ENCODE measurements at regions not wholly inside any gene's neighbourhood (a gene's known extent, or its start where the extent isn't known, plus 50 kb on each side); places are given as distances from the start of the nearest gene placed in this dataset.

DNA sequence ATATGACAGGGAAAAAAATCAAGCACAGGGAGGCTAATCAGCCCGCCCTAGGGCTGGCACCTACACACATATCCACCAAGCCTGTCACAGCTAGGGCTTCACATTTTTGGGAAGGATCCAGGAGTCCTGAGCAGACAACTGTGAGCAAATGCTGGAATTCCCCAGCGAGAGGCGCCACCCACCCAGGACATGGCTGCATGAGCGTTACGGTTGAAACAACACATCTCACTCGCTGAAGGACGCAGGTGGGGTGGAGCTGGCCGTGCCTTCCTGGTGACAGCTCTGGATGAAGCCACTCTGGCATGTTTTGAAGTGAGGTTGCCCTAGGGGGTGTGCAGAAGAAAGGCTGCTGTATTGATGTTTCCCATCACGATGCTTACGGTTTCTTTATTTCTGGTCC is 315.1 kb upstream of the EEF2KMT start:
- H3K27me3 ChIP-seq (ENCODE audit: control insufficient read depth in 2 of 2, insufficient read depth in 2 of 2, low read length in 2 of 2): no peaks in the 10 kb centered on the region
- intact Hi-C loops (cut with micrococcal nuclease): no loop called here
- H3K9ac ChIP-seq (replicated peaks; ENCODE audit: extremely low read depth, insufficient read depth, low read length): no peak overlapping the region
- H3K4me2 ChIP-seq (ENCODE audit: insufficient read depth, low read length): no peak overlapping the region
- H3K79me2 ChIP-seq (ENCODE audit: control insufficient read depth, insufficient read depth, low read length): no peaks in the 10 kb centered on the region
- H3K27ac ChIP-seq (ENCODE audit: insufficient read depth, low read depth, low read length): no peak overlapping the region
- DNase-seq (ENCODE audit: low read depth, low spot score) (no peak), FAIRE-seq (no peak)
- dilution Hi-C loops (cut with MboI; ENCODE audit: extremely low pct_ligation_motif_present, low sequenced_read_pairs): no loop called here
- peaks cover 3% of the 10 kb centered on the region for H3K9me3 ChIP-seq (replicated peaks; ENCODE audit: control insufficient read depth, insufficient read depth, low read length)
- CTCF ChIA-PET: no interaction called here
- BruUV-seq (replicated peaks): no TSS peak
- H3K4me1 ChIP-seq (ENCODE audit: control insufficient read depth, extremely low read depth, insufficient read depth, low read length): no peaks in the 10 kb centered on the region
- no peaks in the 10 kb centered on the region for H3K36me3 ChIP-seq (ENCODE audit: control insufficient read depth in 2 of 2, extremely low read depth in 1 of 2, insufficient read depth in 2 of 2, low read length in 2 of 2)
- POLR2A ChIA-PET: no interaction called here
- H3K4me3 ChIP-seq (replicated peaks in 1 of 3; ENCODE audit: insufficient read depth in 1 of 3, low read depth in 1 of 3, low read length in 3 of 3): no peak overlapping the region
- H2AFZ ChIP-seq (ENCODE audit: low read depth, low read length): no peak overlapping the region
- H4K20me1 ChIP-seq (replicated peaks; ENCODE audit: control insufficient read depth, extremely low read depth, insufficient read depth, low read length): no peaks in the 10 kb centered on the region
- H3K9me1 ChIP-seq (replicated peaks; ENCODE audit: control insufficient read depth, extremely low read depth, insufficient read depth, low read length): no peaks in the 10 kb centered on the region
- no peak for TF ChIP-seq FOS (IDR thresholded peaks at IDR 0.05; ENCODE audit: borderline replicate concordance, insufficient read depth, low read length)

DNA sequence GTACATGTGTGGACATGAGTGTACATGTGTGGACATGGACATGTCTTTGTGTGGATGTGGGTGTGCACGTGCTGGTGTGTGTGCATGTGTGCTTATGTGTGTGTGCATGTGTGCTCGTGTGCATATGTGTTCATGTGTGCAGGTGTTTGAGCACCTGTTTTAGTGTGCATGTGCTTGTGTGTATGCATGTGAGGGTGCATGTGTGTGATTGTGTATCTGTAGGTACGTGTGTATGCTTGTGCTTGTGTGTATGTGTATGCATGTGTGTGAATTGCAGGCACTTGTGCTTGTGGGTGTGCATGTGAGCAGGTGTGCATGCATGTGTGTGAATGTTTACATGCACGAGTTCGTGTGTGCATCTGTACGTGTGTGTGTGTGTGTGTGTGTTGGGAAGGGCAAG is 300.6 kb upstream of the EEF2KMT start:
- Histone ChIP-seq H3K36me3 (ENCODE audit: control insufficient read depth in 2 of 2, extremely low read depth in 1 of 2, insufficient read depth in 2 of 2, low read length in 2 of 2) (no peaks in the 10 kb centered on the region), H3K27me3 (ENCODE audit: control insufficient read depth in 2 of 2, insufficient read depth in 2 of 2, low read length in 2 of 2) (no peaks in the 10 kb centered on the region), H4K20me1 (replicated peaks; ENCODE audit: control insufficient read depth, extremely low read depth, insufficient read depth, low read length) (no peaks in the 10 kb centered on the region), H3K9me3 (replicated peaks; ENCODE audit: control insufficient read depth, insufficient read depth, low read length) (peaks cover 10% of the 10 kb centered on the region), H3K4me1 (ENCODE audit: control insufficient read depth, extremely low read depth, insufficient read depth, low read length) (no peaks in the 10 kb centered on the region), H3K9ac (replicated peaks; ENCODE audit: extremely low read depth, insufficient read depth, low read length) (no peak overlapping the region), H3K4me3 (replicated peaks in 1 of 3; ENCODE audit: insufficient read depth in 1 of 3, low read depth in 1 of 3, low read length in 3 of 3) (no peak overlapping the region), H3K27ac (ENCODE audit: insufficient read depth, low read depth, low read length) (no peak overlapping the region), H3K79me2 (ENCODE audit: control insufficient read depth, insufficient read depth, low read length) (no peaks in the 10 kb centered on the region), H2AFZ (ENCODE audit: low read depth, low read length) (no peak overlapping the region), H3K4me2 (ENCODE audit: insufficient read depth, low read length) (no peak overlapping the region), H3K9me1 (replicated peaks; ENCODE audit: control insufficient read depth, extremely low read depth, insufficient read depth, low read length) (no peaks in the 10 kb centered on the region)
- DNase-seq (ENCODE audit: low read depth, low spot score) (no peak), FAIRE-seq (no peak)
- ChIA-PET POLR2A (no interaction called here), CTCF (no interaction called here)
- TF ChIP-seq FOS (IDR thresholded peaks at IDR 0.05; ENCODE audit: borderline replicate concordance, insufficient read depth, low read length) (no peak), GATA2 (IDR thresholded peaks at IDR 0.05; ENCODE audit: insufficient read depth, insufficient read length, low read depth, low read length) (no peak), MYC (IDR thresholded peaks at IDR 0.05; ENCODE audit: low read depth, low read length) (no peak), POLR2AphosphoS5 (IDR thresholded peaks at IDR 0.05; ENCODE audit: insufficient read depth, low read depth, low read length) (no peak), POLR2A (IDR thresholded peaks at IDR 0.05; ENCODE audit: low read depth, low read length) (no peak), JUN (IDR thresholded peaks at IDR 0.05; ENCODE audit: borderline replicate concordance, insufficient read depth, insufficient read length, low read depth) (no peak)
- dilution Hi-C loops (cut with MboI; ENCODE audit: extremely low pct_ligation_motif_present, low sequenced_read_pairs) (no loop called here), intact Hi-C loops (cut with micrococcal nuclease) (no loop called here)
- BruUV-seq (replicated peaks): no TSS peak
